Cerebellar nuclear complex (tissue), 1 donor: ENCODE measurements at regions not wholly inside any gene's neighbourhood (a gene's known extent, or its start where the extent isn't known, plus 50 kb on each side); places are given as distances from the start of the nearest gene placed in this dataset.
"Not testable (repeated sequence)": the region's sequence is repeated elsewhere in the genome, so short reads cannot be mapped to it uniquely, and the experiment has no call there.

Experiments
- DNase-seq, 2 experiments: peaks; one replicate each; lab custom pipeline; 2025; lab: John Stamatoyannopoulos, UW

DNA sequence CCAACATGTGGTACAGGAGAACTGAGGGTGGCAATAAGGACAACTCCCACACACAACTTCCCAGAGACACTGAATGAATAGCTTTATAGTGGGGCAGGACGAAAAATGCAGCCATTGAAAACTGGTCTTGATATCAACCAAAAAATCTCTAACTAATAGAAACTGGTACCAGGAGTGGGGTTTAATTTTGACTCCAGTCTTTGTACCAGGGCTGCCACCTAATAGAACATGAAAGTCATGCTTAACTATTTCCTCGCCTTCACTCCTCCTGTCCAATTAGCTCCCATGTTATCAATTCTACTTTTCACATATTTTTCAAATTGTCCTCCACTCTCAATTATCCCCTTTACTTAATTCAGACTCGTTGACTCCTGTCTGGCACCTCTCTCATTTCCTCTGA is 192.0 kb upstream of the ERCC4 start:
- DNase-seq: no peak

DNA sequence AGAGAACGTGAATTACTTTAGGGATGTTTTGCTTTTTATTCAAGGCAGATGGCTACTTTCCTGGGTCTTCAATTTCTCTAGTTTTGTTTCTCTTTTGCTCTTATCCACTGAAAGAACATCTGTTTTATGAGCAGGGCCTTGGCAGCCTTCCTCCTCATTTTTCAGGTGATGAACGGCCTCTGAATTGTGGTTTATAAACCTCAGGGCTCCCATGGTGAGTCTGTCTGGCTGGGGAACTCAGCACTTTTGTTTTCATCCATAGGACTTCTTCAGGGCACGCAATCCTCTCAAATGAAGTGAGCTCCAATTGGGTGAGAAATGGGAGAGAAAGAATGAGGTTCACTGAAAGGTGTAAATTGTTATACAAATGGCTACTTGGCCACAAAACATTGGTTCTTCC is 186.4 kb upstream of the ERCC4 start:
- DNase-seq: no peak

DNA sequence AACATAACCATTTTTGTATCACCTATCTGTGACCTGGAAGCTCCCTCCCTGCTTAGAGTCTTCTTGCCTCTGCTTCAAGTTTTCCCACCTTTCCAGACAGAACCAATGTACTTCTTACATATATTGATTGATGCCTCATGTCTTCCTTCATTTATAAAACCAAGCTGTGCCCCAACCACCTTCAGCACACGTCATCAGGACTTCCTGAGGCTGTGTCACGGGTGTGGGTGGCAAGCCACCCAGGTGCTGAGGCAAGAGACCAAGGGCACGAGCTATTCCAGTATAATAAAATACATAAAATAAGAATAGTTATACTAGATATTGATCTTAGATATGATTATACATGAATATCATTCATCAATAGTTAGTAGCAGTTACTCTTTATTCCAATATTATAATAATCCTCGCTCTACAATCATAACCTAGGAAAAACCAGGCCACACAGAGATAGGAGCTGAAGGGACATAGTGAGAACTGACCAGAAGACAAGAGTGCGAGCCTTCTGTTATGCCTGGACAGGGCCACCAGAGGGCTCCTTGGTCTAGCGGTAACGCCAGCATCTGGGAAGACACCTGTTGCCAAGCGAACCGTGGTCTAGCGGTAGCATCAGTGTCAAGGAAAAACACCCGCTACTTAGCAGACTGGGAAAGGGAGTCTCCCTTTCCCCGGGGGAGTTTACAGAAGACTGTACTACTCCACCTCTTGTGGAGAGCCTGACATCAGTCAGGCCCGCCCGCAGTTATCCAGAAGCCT is 180.2 kb upstream of the ERCC4 start:
- DNase-seq: not testable (repeated sequence)

GRCh38 chr16:13742928-13743327 is 177.0 kb upstream of the ERCC4 start:
- DNase-seq: no peak

DNA sequence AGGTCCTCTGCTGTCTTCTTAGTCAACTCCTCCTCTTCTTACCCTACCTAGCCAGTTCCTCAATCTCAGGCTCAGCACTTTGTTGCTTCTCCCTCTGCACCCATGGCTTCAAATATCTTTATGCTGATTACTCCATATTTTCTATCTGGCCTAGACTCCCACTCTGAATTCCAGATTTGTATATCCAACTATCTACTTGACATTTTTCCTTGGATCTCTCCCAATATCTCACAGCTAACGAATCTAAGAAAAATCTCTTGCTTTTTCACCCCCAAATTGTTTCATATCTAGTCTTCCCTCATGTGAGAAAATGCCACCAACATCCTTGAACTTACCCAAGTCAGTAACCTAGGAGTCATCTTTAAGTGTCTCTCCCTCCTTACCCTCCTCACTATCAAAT is 176.4 kb upstream of the ERCC4 start:
- DNase-seq: no peak

DNA sequence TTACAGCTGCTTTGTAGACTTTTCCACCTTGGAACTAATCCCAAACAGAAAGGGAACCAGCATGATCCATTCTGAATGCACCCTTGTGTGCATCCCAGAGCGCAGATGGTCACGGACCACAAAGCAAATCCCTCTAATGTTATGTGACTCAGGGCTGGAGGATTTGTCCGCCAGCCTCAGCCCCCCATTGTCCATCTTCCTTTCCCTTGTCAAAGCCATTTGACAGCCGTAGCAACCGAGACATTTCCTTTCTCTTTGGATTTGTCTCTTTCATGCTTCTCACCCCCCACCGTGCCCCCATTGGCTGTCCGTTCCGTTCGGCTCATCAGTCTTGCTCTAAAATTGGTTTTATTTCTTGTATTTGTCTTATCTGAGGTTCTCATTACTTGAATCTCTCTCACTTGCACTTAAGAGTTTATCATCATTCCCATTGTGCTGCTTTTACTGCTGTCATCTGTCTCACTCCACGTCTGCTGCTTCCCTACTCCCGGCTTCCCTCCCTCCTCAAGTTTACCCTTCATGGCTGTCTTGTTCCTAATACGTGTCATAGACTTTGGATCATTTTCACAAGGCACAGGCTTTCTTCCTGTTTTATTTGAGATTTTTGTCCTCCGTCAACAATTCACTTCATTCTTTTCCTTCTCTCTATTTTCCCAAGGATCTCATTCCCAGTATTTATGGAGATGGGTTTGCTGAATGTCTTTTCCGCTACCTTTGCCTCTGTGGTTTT is 163.4 kb upstream of the ERCC4 start:
- no peak for DNase-seq

DNA sequence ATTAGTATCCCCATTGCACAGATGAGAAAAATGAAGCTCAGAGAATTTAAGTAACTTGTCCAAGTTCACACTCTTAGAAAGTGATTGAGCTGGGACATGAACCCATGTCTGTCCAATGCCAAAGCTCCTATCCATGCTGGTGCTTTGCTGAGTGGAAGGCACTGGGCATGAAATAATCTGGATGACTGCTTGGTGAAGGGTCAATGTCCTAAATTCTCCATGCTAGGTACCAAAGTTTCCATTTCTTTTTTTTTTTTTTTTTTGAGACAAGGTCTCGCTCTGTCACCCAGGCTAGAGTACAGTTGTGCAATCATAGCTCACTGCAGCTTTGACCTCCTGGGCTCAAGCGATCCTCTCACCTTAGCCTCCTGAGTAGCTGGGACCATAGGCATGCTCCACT is 153.6 kb upstream of the ERCC4 start:
- no peak for DNase-seq

GRCh38 chr16:13767215-13767614 is 152.7 kb upstream of the ERCC4 start:
- no peak for DNase-seq

DNA sequence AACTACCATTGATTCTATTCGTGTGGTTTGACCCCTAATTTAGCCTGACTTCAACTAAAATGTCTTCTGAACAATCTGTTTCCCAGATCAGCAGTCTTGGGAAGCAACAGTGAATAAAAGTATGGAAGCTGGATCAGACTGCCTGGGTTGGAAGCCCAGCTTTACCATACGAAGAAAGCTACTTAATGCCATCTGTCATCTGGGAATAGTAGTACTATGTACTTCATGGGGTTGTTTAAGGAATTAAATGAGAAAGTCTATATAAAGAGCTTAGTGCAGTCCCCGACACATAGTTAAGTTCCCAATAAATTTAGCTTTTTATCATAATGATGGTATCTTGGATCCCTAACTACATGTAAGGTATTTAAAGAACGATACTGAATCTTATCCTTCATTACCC is 151.5 kb upstream of the ERCC4 start:
- no peak for DNase-seq

DNA sequence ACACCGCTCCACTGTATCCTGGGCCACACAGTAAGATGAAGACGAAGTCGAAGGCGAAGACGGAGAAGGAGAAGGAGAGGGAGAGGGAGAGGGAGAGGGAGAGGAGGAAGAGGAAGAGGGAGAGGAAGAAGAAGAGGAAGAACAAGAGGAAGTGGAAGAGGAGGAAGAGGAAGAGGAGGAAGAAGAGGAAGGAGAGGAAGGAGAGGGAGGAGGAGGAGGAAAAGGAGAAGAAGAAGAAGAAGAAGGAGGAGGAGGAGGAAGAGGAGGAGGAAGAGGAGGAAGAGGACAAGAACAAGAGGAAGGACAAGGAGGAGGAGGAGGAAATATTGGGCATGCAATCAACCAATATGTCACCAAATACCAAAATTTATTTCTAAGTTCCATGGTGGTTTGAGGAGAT is 149.5 kb upstream of the ERCC4 start:
- DNase-seq: no peak

DNA sequence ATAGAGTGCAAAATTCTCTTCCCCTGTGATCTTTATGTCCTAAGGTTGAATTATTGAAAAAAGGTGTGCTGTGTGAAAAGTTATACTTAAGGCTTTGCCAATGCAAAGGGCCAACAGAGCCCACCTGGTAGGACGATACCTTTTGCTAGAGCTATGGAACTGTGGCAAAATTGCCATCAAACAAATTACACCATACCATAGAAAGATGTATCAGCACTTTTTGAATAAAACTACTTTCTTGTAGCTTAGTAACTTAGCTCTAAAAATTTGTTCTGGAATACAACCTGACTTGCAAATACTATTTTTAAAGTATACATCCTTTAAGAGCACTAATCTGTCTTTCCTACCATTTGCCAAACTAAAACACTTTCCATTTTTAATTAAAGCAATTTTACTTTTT is 147.2 kb upstream of the ERCC4 start:
- DNase-seq: no peak

- no peak for DNase-seq
Observed at GRCh38 chr16:13779676-13780075, 140.3 kb upstream of the ERCC4 start.

DNA sequence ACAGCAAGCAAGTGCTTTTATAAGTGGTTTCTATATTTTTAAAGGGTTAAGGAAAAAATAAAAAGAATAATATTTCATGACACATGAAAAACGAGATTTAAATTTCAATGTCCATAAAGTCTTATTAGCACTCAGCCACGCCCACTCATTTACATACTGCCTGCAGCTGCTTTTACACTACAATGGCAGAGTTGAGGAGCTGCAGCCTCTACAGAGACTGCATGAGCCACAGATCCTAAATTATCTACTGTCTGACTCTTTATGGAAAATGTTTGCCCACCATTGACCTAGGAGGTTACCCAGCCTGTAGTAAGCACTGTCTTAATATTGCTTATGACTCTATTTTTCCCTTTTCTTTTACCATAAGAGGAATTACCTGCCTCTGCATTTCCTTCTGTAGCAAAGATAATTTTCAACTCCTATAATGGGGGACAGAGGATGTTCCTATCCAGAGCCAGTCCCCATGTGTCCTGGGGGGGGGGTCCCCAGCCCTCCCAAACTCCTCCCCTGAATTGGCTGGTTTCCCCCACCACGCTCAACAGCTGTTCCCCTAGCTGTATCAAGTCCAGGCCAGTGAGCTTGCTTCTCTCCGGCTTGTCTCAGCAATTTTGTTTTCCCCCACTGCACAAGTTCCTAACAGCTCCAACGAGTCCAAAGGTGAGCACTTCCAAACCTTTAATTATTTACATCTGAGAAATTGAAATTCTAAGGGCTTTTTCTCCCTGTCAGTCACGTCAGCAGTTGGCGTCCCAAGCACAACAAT is 139.4 kb upstream of the ERCC4 start:
- DNase-seq: no peak

- DNase-seq: no peak
Observed at GRCh38 chr16:13781169-13781564, 138.8 kb upstream of the ERCC4 start.

GRCh38 chr16:13781575-13782338 is 138.2 kb upstream of the ERCC4 start:
- no peak for DNase-seq

- DNase-seq: no peak
Observed at GRCh38 chr16:13791095-13791494, 128.9 kb upstream of the ERCC4 start.

GRCh38 chr16:13793841-13794409 is 126.0 kb upstream of the ERCC4 start:
- peak in 1 of 2 experiments; percentile 2 for DNase-seq

GRCh38 chr16:13795131-13795530 is 124.8 kb upstream of the ERCC4 start:
- DNase-seq: no peak

DNA sequence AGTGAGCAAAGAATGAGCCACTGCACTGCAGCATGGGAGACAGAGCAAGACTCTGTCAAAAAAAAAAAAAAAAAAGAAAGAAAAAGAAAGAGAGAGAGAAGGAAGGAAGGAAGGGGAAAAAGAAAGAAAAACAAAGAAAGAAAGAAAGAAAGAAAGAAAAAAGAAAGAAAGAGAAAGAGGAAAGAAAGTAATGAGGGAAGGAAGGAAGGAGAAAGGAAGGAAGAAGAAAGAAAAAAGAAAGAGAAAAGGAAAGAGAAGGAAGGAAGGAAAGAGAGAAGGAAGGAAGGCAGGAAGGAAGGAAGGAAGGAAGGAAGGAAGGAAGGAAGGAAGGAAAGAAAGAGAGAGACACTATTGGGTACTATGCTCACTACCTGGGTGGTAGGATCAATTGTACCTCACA is 122.2 kb upstream of the ERCC4 start:
- DNase-seq: no peak

DNA sequence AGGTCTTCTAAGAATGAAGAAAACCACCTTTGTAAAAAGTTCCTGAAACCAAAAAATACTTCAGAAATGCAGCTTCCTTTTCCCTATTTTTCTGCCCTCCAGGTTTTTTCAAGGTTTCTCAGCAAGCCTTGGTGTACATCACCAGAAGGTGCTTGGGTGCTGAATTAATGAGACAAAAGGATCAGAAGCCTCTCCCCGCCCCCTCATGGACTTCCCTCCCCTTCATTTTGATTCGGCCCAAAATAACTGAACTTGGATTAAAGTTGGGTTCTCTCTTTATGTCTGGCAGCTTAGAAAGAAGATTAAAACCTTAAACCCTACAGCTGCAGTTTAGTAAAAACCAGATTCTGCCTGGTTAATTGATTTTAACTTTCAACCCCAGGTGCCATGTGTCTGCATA is 121.7 kb upstream of the ERCC4 start:
- no peak for DNase-seq

GRCh38 chr16:13803974-13804373 is 116.0 kb upstream of the ERCC4 start:
- no peak for DNase-seq

- DNase-seq: no peak
Observed at GRCh38 chr16:13805951-13806350, 114.0 kb upstream of the ERCC4 start.
